ENCODE measurements at regions not wholly inside any gene's neighbourhood (a gene's known extent, or its start where the extent isn't known, plus 50 kb on each side); places are given as distances from the start of the nearest gene placed in this dataset.

- DNase-seq: no peak
Measured at GRCh38 chr6:153780011-153780410, 259.0 kb upstream of the OPRM1 start.

- no peak for DNase-seq
Measured at GRCh38 chr6:153778216-153778615, 260.8 kb upstream of the OPRM1 start.

GRCh38 chr6:153771577-153771976, 267.5 kb upstream of the OPRM1 start:
- DNase-seq: no peak

- no peak for DNase-seq
Measured at GRCh38 chr6:153767127-153767526, 271.9 kb upstream of the OPRM1 start.

- DNase-seq: no peak
Measured at GRCh38 chr6:153758516-153758915, 280.5 kb upstream of the OPRM1 start.

GRCh38 chr6:153735761-153736160, 303.3 kb upstream of the OPRM1 start:
- no peak for DNase-seq

- no peak for DNase-seq
Measured at GRCh38 chr6:153729189-153729588, 309.9 kb upstream of the OPRM1 start.

- DNase-seq: no peak
Measured at GRCh38 chr6:153727885-153728284, 311.2 kb upstream of the OPRM1 start.

- DNase-seq: no peak
Measured at GRCh38 chr6:153725456-153725855, 313.6 kb upstream of the OPRM1 start.

- no peak for DNase-seq
Measured at GRCh38 chr6:153720732-153721131, 318.3 kb upstream of the OPRM1 start.

- no peak for DNase-seq
Measured at GRCh38 chr6:153705429-153705828, 333.6 kb upstream of the OPRM1 start.

- DNase-seq: no peak
Measured at GRCh38 chr6:153702671-153703070, 336.4 kb upstream of the OPRM1 start.

GRCh38 chr6:153698637-153699036, 340.4 kb upstream of the OPRM1 start:
- no peak for DNase-seq

- no peak for DNase-seq
Measured at GRCh38 chr6:153698001-153698400, 341.0 kb upstream of the OPRM1 start.

- DNase-seq: no peak
Measured at GRCh38 chr6:153677522-153677921, 361.5 kb upstream of the OPRM1 start.

- DNase-seq: no peak
Measured at GRCh38 chr6:153673750-153674149, 365.3 kb upstream of the OPRM1 start.

- DNase-seq: no peak
Measured at GRCh38 chr6:153673225-153673624, 365.8 kb upstream of the OPRM1 start.

- no peak for DNase-seq
Measured at GRCh38 chr6:153670403-153671026, 368.5 kb upstream of the OPRM1 start.

- no peak for DNase-seq
Measured at GRCh38 chr6:153668758-153669157, 370.3 kb upstream of the OPRM1 start.

GRCh38 chr6:153662982-153663381, 376.1 kb upstream of the OPRM1 start:
- no peak for DNase-seq

- DNase-seq: no peak
Measured at GRCh38 chr6:153645326-153645725, 393.7 kb upstream of the OPRM1 start.

GRCh38 chr6:153644000-153644399, 395.0 kb upstream of the OPRM1 start:
- no peak for DNase-seq

- no peak for DNase-seq
Measured at GRCh38 chr6:153634416-153634815, 404.6 kb upstream of the OPRM1 start.

- no peak for DNase-seq
Measured at GRCh38 chr6:153625089-153625488, 414.0 kb upstream of the OPRM1 start.

GRCh38 chr6:153624528-153624927, 414.5 kb upstream of the OPRM1 start:
- DNase-seq: no peak

GRCh38 chr6:153623496-153623895, 415.5 kb upstream of the OPRM1 start:
- no peak for DNase-seq

Data from stimulated activated CD4-positive, alpha-beta T cell treated with anti-CD3 and anti-CD28 coated beads, Interleukin-2, amount 100 ng/mL, for 48 hours (primary cell).